Smooth muscle cell (in vitro differentiated cells): ENCODE measurements at regions not wholly inside any gene's neighbourhood (a gene's known extent, or its start where the extent isn't known, plus 50 kb on each side); places are given as distances from the start of the nearest gene placed in this dataset.

Source experiments
- DNase-seq: peaks from one replicate; lab custom pipeline; 2025; ENCODE audit not compliant: unreplicated experiment; lab: John Stamatoyannopoulos, UW
- H2AFZ ChIP-seq: fragments of 200-600 bp; sonication (generic); 2 replicates; pipeline ENCODE4 v1.6.0; 2016; ENCODE audit warnings: antibody characterized with exemption, low read depth, mild to moderate bottlenecking
- H3F3A ChIP-seq: fragments of 200-600 bp; sonication (generic); 2 replicates; pipeline ENCODE4 v1.6.0; 2017; ENCODE audit warnings: antibody characterized with exemption, low read depth
- H3K27ac ChIP-seq: fragments of 200-600 bp; sonication (generic); 2 replicates; pipeline ENCODE4 v1.5.1; 2016; ENCODE audit warnings: low read depth, mild to moderate bottlenecking
- H3K27me3 ChIP-seq: fragments of 200-600 bp; sonication (generic); 2 replicates; pipeline ENCODE4 v1.6.1; 2016; ENCODE audit warnings: low read depth, mild to moderate bottlenecking
- H3K36me3 ChIP-seq: fragments of 200-600 bp; sonication (generic); 2 replicates; pipeline ENCODE4 v1.5.1; 2016; ENCODE audit warnings: low read depth
- H3K4me1 ChIP-seq: fragments of 200-600 bp; sonication (generic); 2 replicates; pipeline ENCODE4 v1.5.1; 2016; ENCODE audit warnings: low read depth
- H3K4me2 ChIP-seq: fragments of 200-600 bp; sonication (generic); 2 replicates; pipeline ENCODE4 v1.6.0; 2016; ENCODE audit warnings: mild to moderate bottlenecking
- H3K4me3 ChIP-seq: fragments of 200-600 bp; sonication (generic); 2 replicates; pipeline ENCODE4 v1.5.1; 2016; ENCODE audit warnings: mild to moderate bottlenecking
- H3K79me2 ChIP-seq: fragments of 200-600 bp; sonication (generic); 2 replicates; pipeline ENCODE4 v1.6.0; 2016; ENCODE audit warnings: low read depth, mild to moderate bottlenecking
- H3K9ac ChIP-seq: fragments of 200-600 bp; sonication (generic); 2 replicates; pipeline ENCODE4 v1.6.0; 2016; ENCODE audit warnings: low read depth
- H3K9me3 ChIP-seq: fragments of 200-600 bp; sonication (generic); replicated peaks from 2 replicates; pipeline ENCODE4 v1.5.1; 2016; ENCODE audit warnings: low read depth
- H4K20me1 ChIP-seq: fragments of 200-600 bp; sonication (generic); 2 replicates; pipeline ENCODE4 v1.6.0; 2016; ENCODE audit warnings: low read depth
- WGBS: methylation state at CpG from one replicate; pipeline ENCODE4 v1.1.7; 2016; ENCODE audit warnings: low lambda C conversion rate; 5-methylcytosine and 5-hydroxymethylcytosine counted together
- TF ChIP-seq, protein P1 (sequence below): fragments of 200-600 bp; sonication (generic); IDR thresholded peaks from 2 replicates; pipeline ENCODE4 v1.5.1; 2017; ENCODE audit warnings: borderline replicate concordance, mild to moderate bottlenecking, antibody characterized with exemption; ENCODE audit not compliant: insufficient read depth, poor library complexity, severe bottlenecking

- Histone ChIP-seq H3K4me3 (no peak overlapping the region), H4K20me1 (no peaks in the 10 kb centered on the region), H2AFZ (no peak overlapping the region), H3K9me3 (no peaks in the 10 kb centered on the region), H3F3A (no peaks in the 10 kb centered on the region), H3K79me2 (no peaks in the 10 kb centered on the region), H3K4me2 (no peak overlapping the region), H3K4me1 (no peaks in the 10 kb centered on the region), H3K27me3 (no peaks in the 10 kb centered on the region), H3K27ac (no peak overlapping the region), H3K9ac (no peak overlapping the region), H3K36me3 (no peaks in the 10 kb centered on the region)
- TF ChIP-seq, protein P1, sequence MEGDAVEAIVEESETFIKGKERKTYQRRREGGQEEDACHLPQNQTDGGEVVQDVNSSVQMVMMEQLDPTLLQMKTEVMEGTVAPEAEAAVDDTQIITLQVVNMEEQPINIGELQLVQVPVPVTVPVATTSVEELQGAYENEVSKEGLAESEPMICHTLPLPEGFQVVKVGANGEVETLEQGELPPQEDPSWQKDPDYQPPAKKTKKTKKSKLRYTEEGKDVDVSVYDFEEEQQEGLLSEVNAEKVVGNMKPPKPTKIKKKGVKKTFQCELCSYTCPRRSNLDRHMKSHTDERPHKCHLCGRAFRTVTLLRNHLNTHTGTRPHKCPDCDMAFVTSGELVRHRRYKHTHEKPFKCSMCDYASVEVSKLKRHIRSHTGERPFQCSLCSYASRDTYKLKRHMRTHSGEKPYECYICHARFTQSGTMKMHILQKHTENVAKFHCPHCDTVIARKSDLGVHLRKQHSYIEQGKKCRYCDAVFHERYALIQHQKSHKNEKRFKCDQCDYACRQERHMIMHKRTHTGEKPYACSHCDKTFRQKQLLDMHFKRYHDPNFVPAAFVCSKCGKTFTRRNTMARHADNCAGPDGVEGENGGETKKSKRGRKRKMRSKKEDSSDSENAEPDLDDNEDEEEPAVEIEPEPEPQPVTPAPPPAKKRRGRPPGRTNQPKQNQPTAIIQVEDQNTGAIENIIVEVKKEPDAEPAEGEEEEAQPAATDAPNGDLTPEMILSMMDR, result no peak
- no peak for DNase-seq
- WGBS, result 96% methylated on average over 1 of the region's 1 CpG
Observed at GRCh38 chr1:88399690-88400089, 284.4 kb upstream of the PKN2 start.

DNA sequence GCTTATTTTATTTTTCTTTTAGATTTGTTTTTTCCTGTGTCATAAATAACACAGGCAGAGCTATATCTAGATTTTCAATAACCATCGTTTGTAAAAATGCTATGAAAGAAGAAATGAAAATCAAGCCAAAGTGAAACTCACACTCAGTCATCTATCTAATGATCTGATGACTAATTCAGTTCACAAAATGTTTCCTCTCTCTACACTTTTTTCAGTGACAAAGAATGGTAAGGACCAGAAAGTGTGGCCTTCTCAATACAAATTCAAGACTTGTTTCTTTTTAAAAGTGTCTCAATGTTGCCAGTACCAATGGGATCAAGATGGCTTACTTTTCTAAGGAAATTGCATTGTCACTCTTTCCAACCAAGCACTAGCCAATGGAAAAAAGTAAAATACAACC lies 282.8 kb upstream of the PKN2 start:
- 81% methylated on average over 1 of the region's 1 CpG for WGBS
- no peaks in the 10 kb centered on the region for H3F3A ChIP-seq
- no peak overlapping the region for H3K4me3 ChIP-seq
- TF ChIP-seq, protein P1, result no peak
- H3K9me3 ChIP-seq, result no peaks in the 10 kb centered on the region
- no peak overlapping the region for H3K9ac ChIP-seq
- no peak for DNase-seq
- H3K4me1 ChIP-seq, result no peaks in the 10 kb centered on the region
- no peaks in the 10 kb centered on the region for H4K20me1 ChIP-seq
- no peak overlapping the region for H2AFZ ChIP-seq
- no peaks in the 10 kb centered on the region for H3K27me3 ChIP-seq
- no peaks in the 10 kb centered on the region for H3K36me3 ChIP-seq
- no peaks in the 10 kb centered on the region for H3K79me2 ChIP-seq
- no peak overlapping the region for H3K4me2 ChIP-seq
- no peak overlapping the region for H3K27ac ChIP-seq

DNA sequence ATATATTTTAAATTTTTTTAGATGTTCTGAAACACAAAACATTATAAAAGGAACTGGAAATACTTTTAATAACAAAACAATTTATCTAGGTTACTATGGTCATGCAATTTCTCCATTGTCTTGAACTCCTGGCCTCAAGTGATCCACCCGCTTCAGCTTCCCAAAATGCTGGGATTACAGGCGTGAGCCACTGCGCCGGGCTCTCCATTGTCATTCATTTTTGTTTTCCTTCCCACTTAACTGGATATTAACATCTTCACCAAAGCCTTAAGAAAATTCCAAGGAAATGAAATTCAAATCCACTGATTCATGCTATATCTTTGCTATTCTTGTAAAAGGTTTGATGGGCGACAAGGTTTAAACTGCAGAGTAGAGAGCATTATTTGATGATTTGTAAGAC lies 279.5 kb upstream of the PKN2 start:
- Histone ChIP-seq H3K4me2 (no peak overlapping the region), H3K9ac (no peak overlapping the region), H3K4me3 (no peak overlapping the region), H3K79me2 (no peaks in the 10 kb centered on the region), H3K27me3 (no peaks in the 10 kb centered on the region), H3K9me3 (no peaks in the 10 kb centered on the region), H4K20me1 (no peaks in the 10 kb centered on the region), H3F3A (no peaks in the 10 kb centered on the region), H3K27ac (no peak overlapping the region), H3K4me1 (no peaks in the 10 kb centered on the region), H3K36me3 (no peaks in the 10 kb centered on the region), H2AFZ (no peak overlapping the region)
- WGBS, result 70% methylated on average over 5 of the region's 5 CpGs
- DNase-seq, result no peak
- TF ChIP-seq, protein P1, result no peak

DNA sequence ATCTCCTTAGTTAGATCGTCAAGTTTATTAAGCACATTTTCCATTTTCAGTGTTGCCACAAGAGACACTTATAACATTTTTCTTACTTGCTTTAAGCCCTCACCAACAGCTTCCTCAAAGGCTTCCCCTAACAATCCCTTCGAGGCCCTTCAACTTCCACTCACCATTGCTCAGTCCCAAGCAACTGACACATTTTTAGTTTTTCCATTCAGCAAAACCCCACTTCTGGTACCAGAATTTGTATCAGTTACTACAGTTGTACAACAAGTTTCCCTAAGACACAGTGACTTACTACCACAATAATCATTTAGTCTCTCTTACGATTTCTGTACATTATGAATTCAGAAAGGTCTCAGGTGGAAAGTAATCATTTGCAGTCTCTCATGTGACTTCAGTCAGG lies 276.8 kb upstream of the PKN2 start:
- H3F3A ChIP-seq, result no peaks in the 10 kb centered on the region
- no peak overlapping the region for H2AFZ ChIP-seq
- no peaks in the 10 kb centered on the region for H3K27me3 ChIP-seq
- no peak overlapping the region for H3K27ac ChIP-seq
- no peaks in the 10 kb centered on the region for H4K20me1 ChIP-seq
- WGBS, result 87% methylated on average over 3 of the region's 3 CpGs
- DNase-seq, result no peak
- no peaks in the 10 kb centered on the region for H3K4me1 ChIP-seq
- no peak overlapping the region for H3K4me2 ChIP-seq
- no peak overlapping the region for H3K4me3 ChIP-seq
- H3K36me3 ChIP-seq, result no peaks in the 10 kb centered on the region
- H3K79me2 ChIP-seq, result no peaks in the 10 kb centered on the region
- no peaks in the 10 kb centered on the region for H3K9me3 ChIP-seq
- H3K9ac ChIP-seq, result no peak overlapping the region
- TF ChIP-seq, protein P1, result no peak
